ENCODE measurements at regions not wholly inside any gene's neighbourhood (a gene's known extent, or its start where the extent isn't known, plus 50 kb on each side); places are given as distances from the start of the nearest gene placed in this dataset.

DNA sequence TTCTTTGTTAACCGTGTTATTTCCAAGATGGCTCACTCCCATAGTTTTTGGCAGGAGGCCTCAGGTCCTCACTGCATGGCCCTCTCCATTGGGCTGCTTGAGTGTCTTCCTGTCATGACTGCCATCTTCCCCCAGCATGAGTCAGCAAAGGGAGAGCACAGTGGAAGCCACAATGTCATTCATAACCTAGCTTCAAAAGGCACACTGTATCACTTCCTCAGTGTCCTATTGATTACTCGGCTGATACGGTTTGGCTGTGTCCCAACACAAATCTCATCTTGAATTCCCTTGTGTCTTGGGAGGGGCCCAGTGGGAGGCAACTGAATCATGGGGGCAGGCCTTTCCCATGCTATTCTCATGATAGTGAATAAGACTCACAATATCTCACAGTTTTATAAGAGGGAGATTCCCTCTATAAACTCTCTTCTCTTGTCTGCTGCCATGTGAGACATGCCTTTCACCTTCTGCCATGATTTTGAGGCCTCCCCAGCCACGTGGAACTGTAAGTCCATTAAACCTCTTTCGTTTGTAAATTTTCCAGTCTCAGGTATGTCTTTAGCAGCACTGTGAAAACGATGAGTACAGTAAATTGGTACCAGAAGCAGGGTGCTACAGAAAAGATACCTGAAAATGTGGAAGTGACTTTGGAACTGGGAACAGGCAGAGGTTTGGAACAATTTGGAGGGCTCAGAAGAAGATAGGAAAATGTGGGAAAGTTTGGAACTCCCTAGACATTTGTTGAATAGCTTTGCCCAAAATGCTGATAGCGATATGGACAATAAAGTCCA lies 106.5 kb downstream of the PRLHR start:
- H3K27ac ChIP-seq: no peak overlapping the region
- TF ChIP-seq CTCF (conservative IDR thresholded peaks at IDR 0.05): no peak

DNA sequence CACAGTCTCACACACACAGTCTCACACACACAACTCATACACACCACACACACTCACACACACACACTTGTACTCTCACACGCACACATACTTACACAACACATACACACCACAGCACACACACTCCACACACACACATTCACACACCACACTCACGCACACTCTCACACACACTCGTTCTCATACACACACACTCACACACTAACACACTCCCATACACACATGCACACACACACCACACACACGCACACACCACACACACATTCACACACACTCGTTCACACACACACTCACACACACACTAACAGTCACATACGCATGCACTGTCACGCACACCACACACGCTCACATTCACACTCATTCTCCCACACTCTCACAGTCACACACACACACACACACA lies 109.8 kb downstream of the PRLHR start:
- TF ChIP-seq CTCF (conservative IDR thresholded peaks at IDR 0.05): no peak
- no peak overlapping the region for H3K27ac ChIP-seq

- TF ChIP-seq CTCF (conservative IDR thresholded peaks at IDR 0.05): no peak
- no peak overlapping the region for H3K27ac ChIP-seq
Measured at GRCh38 chr10:118484152-118484871, 111.1 kb downstream of the PRLHR start.

GRCh38 chr10:118483496-118483895 lies 112.0 kb downstream of the PRLHR start:
- TF ChIP-seq CTCF (conservative IDR thresholded peaks at IDR 0.05): no peak

DNA sequence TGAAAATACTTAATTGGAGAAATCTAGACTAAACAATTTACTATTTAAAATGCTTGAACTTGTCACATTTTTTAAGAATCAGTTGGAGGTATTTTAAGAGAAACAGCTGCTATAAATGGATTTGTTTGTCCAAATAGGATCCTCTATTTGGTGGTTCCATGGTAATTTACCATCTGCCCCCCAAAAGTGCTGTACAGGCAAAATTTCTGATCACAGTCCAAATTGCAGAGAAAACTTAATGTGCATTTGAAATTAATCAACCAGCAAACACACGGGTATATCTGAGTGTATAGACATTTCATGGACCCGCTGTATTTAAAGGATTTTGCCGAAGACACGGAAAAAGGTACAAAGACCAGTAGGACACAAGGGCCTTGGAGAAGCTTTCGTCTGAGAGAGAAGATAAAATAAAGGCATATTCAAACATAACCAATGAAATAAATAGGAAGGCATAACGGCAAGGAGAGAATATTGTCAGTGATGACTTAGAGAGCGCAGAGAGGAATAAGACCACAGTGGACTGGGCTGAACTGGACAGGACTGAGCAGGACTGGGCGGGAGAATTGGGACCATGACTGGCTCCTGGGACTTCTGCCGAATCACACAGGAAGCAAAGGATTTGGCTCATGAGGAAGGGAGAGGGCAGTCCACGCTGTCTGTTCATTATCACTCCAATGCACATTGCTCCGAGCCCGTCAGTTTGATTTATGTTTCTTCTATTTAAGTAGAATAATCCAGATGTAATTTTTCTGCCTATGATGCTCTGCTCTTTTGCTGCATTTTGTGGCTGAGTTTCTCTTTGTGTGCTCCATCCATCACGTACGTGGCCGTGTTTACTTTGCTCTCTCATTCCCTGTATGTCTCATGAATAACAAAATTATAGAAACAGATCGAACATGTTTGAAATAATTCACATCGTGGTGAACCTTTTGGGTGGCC lies 112.8 kb downstream of the PRLHR start:
- no peak for TF ChIP-seq CTCF (conservative IDR thresholded peaks at IDR 0.05)
- no peak overlapping the region for H3K27ac ChIP-seq

More at GRCh38 chr10:118483496-118483895, 112.0 kb downstream of the PRLHR start:
- H3K27ac ChIP-seq: no peak overlapping the region

GRCh38 chr10:118481871-118482270 lies 113.6 kb downstream of the PRLHR start:
- H3K27ac ChIP-seq: no peak overlapping the region
- TF ChIP-seq CTCF (conservative IDR thresholded peaks at IDR 0.05): no peak

- no peak for TF ChIP-seq CTCF (conservative IDR thresholded peaks at IDR 0.05)
- H3K27ac ChIP-seq: no peak overlapping the region
Measured at GRCh38 chr10:118475214-118475613, 120.2 kb downstream of the PRLHR start.

Measured in VCaP (cell line).